ENCODE measurements at regions not wholly inside any gene's neighbourhood (a gene's known extent, or its start where the extent isn't known, plus 50 kb on each side); places are given as distances from the start of the nearest gene placed in this dataset.

- no peak for DNase-seq
Measured at GRCh38 chr3:168157099-168157700, 61.5 kb upstream of the GOLIM4 start.

- DNase-seq, result no peak
Measured at GRCh38 chr3:168156479-168156878, 60.8 kb upstream of the GOLIM4 start.

GRCh38 chr3:168155303-168155702 is 59.6 kb upstream of the GOLIM4 start:
- DNase-seq, result no peak

GRCh38 chr3:168154089-168154488 is 58.4 kb upstream of the GOLIM4 start:
- no peak for DNase-seq

GRCh38 chr3:168152149-168152548 is 56.4 kb upstream of the GOLIM4 start:
- DNase-seq, result no peak
